M059J (cell line): ENCODE measurements at regions not wholly inside any gene's neighbourhood (a gene's known extent, or its start where the extent isn't known, plus 50 kb on each side); places are given as distances from the start of the nearest gene placed in this dataset.

ENCODE experiments used
- DNase-seq: peaks from one replicate; pipeline ENCODE4 v3.0.0-alpha.2; 2012; ENCODE audit warnings: low read depth

- DNase-seq = no peak
Measured at GRCh38 chr1:225707824-225708223, 54.9 kb upstream of the ENAH start.

GRCh38 chr1:225709101-225709500, 56.2 kb upstream of the ENAH start:
- DNase-seq = no peak

GRCh38 chr1:225710804-225711203, 57.9 kb upstream of the ENAH start:
- DNase-seq = peak; percentile 74

- no peak for DNase-seq
Measured at GRCh38 chr1:225711236-225711937, 58.5 kb upstream of the ENAH start.

- no peak for DNase-seq
Measured at GRCh38 chr1:225712391-225712790, 59.5 kb upstream of the ENAH start.

- no peak for DNase-seq
Measured at GRCh38 chr1:225713281-225713680, 60.4 kb upstream of the ENAH start.

GRCh38 chr1:225720937-225721336, 56.7 kb upstream of the SRP9 start:
- no peak for DNase-seq

- DNase-seq = no peak
Measured at GRCh38 chr1:225724251-225724650, 53.4 kb upstream of the SRP9 start.
